ENCODE measurements at regions not wholly inside any gene's neighbourhood (a gene's known extent, or its start where the extent isn't known, plus 50 kb on each side); places are given as distances from the start of the nearest gene placed in this dataset.

DNA sequence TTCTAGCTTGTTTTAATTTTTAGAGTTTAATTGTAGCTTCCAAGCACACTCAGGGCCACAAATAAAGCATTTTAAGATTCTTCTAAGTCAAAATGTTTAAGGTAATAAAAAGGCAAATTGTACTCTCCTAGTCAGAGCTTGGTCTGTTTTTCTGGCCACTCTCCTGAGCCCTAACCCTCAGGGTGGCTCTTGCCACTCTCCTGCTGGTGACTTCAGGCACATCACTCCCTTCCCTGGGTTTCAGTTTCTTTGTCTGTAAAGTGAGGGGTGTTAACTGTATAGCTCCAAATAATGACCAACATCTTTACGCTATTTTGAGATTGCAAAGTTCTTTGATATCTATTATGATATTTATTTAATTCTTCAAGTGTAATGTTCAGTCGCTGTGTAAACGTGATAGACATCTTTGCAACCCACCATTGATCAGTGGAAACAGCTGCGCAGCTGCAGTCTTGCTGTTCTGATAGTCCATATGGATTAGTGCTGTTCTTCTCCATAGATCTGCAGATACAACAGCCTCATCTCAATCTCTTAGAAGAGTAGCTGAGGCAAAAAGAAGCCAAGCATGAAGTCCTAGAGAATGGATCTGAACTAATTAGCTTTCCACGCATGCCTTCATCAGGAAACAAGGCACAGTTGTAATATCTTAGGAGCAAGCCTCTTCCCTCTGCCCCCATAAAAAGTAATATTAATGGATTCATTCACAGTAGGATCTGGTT lies 189.9 kb downstream of the PLPP4 start:
- H3K4me1 ChIP-seq = no peaks in the 10 kb centered on the region

DNA sequence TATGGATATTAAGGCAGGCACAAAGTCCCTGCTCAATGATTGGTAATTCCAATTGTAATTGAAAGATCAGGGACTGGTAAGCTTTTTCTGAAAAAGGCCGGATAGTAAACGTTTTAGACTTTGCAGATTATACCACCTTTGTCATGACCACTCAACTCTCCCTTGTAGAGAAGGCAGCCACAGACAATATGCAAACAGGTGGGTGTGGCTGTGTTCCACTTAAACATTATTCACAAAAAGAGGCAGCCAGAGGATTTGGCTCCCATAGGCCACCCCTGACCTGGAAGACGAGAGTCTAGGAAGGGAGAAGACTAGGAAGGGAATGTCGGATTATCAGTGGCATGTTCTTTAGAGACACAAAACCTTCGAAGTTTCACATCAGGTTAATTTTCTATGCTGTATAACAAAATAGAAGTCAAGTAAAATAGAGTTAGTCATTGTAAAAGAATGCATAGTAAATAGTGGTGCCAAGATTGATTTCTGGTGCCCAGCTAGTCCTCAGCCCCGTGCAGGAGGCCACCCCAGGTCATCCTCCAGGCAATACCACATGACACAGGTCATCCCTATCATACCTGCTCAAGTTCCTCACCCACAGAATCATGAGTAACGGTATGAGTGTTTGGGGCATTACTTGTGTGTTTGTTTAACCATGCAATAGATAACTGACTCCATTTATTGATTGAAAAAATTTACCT lies 193.8 kb downstream of the PLPP4 start:
- Histone ChIP-seq H3K4me1 (no peaks in the 10 kb centered on the region), H3K36me3 (no peaks in the 10 kb centered on the region), H3K27me3 (no peaks in the 10 kb centered on the region), H3K4me3 (no peak overlapping the region), H3K9me3 (no peaks in the 10 kb centered on the region), H3K27ac (replicated peaks in 1 of 4) (no peak overlapping the region)
- no peak for DNase-seq (ENCODE audit: extremely low spot score)
- intact Hi-C loops (cut with DNase I) = no loop called here
- whole genome bisulfite sequencing = 85% methylated on average over 7 of the region's 7 CpGs
- TF ChIP-seq POLR2AphosphoS5 (IDR thresholded peaks at IDR 0.05) (no peak), POLR2A (IDR thresholded peaks at IDR 0.05; ENCODE audit: low read depth) (no peak), EP300 (IDR thresholded peaks at IDR 0.05) (no peak)
- TF ChIP-seq, protein P1, sequence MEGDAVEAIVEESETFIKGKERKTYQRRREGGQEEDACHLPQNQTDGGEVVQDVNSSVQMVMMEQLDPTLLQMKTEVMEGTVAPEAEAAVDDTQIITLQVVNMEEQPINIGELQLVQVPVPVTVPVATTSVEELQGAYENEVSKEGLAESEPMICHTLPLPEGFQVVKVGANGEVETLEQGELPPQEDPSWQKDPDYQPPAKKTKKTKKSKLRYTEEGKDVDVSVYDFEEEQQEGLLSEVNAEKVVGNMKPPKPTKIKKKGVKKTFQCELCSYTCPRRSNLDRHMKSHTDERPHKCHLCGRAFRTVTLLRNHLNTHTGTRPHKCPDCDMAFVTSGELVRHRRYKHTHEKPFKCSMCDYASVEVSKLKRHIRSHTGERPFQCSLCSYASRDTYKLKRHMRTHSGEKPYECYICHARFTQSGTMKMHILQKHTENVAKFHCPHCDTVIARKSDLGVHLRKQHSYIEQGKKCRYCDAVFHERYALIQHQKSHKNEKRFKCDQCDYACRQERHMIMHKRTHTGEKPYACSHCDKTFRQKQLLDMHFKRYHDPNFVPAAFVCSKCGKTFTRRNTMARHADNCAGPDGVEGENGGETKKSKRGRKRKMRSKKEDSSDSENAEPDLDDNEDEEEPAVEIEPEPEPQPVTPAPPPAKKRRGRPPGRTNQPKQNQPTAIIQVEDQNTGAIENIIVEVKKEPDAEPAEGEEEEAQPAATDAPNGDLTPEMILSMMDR (IDR thresholded peaks at IDR 0.05) = no peak

More for the DNA sequence above, 189.9 kb downstream of the PLPP4 start:
- DNase-seq (ENCODE audit: extremely low spot score) = no peak
- intact Hi-C loops (cut with DNase I) = no loop called here
- Histone ChIP-seq H3K36me3 (no peaks in the 10 kb centered on the region), H3K27ac (replicated peaks in 1 of 4) (no peak overlapping the region), H3K27me3 (no peaks in the 10 kb centered on the region), H3K9me3 (no peaks in the 10 kb centered on the region), H3K4me3 (no peak overlapping the region)
- WGBS = 93% methylated on average over 5 of the region's 5 CpGs
- TF ChIP-seq, protein P1 (IDR thresholded peaks at IDR 0.05) = no peak
- TF ChIP-seq EP300 (IDR thresholded peaks at IDR 0.05) (no peak), POLR2AphosphoS5 (IDR thresholded peaks at IDR 0.05) (no peak), POLR2A (IDR thresholded peaks at IDR 0.05; ENCODE audit: low read depth) (no peak)

DNA sequence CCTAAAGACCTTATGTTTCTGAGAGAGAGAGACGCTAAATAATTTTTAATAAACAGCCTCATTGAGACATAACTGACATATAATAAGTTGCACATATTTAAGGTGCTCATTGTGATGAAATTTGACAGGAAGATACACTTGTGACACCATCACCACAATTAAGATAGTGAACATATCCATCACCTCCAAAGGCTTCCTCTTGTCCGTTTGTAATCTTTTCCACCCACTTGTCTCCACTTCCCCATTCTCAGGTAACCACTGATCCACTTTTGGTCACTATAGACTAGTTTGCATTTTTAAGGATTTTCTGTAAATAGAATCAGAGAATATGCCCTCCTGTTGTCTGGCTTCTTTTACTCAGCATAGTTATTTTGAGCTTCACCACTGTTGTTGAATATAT lies 195.1 kb upstream of the WDR11 start:
- Histone ChIP-seq H3K27me3 (no peaks in the 10 kb centered on the region), H3K27ac (replicated peaks in 1 of 4) (no peak overlapping the region), H3K4me3 (no peak overlapping the region), H3K4me1 (no peaks in the 10 kb centered on the region), H3K9me3 (no peaks in the 10 kb centered on the region), H3K36me3 (no peaks in the 10 kb centered on the region)
- DNase-seq (ENCODE audit: extremely low spot score) = no peak
- TF ChIP-seq POLR2A (IDR thresholded peaks at IDR 0.05; ENCODE audit: low read depth) (no peak), POLR2AphosphoS5 (IDR thresholded peaks at IDR 0.05) (no peak), EP300 (IDR thresholded peaks at IDR 0.05) (no peak)
- TF ChIP-seq, protein P1 (IDR thresholded peaks at IDR 0.05) = no peak
- intact Hi-C loops (cut with DNase I) = no loop called here
- 71% methylated on average over 2 of the region's 2 CpGs for WGBS

DNA sequence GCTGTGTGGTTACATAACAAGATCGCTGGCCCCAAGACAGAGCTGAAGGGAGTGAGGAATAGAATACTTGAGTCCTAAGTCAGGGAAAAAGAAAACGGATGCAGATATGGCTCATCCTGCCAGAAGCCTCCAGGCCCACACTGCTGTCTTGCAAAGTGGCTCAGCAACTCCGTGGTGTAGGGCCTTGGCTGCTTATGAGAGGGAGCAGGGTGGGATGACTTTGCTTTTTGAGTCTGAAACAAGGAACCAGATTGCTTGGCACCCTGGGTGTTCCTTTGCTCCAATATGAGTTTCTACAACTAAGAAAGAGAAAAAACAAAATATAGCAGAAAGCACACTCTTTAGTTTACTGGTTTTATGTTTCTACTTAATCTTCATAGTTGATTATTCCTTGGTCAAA lies 193.8 kb upstream of the WDR11 start:
- intact Hi-C loops (cut with DNase I) = no loop called here
- TF ChIP-seq POLR2AphosphoS5 (IDR thresholded peaks at IDR 0.05) (no peak), EP300 (IDR thresholded peaks at IDR 0.05) (no peak), POLR2A (IDR thresholded peaks at IDR 0.05; ENCODE audit: low read depth) (no peak)
- TF ChIP-seq, protein P1 (IDR thresholded peaks at IDR 0.05) = no peak
- Histone ChIP-seq H3K27ac (replicated peaks in 1 of 4) (no peak overlapping the region), H3K4me3 (no peak overlapping the region), H3K9me3 (no peaks in the 10 kb centered on the region), H3K4me1 (no peaks in the 10 kb centered on the region), H3K36me3 (no peaks in the 10 kb centered on the region), H3K27me3 (no peaks in the 10 kb centered on the region)
- no peak for DNase-seq (ENCODE audit: extremely low spot score)
- WGBS = 45% methylated on average over 3 of the region's 3 CpGs

Measured in esophagus muscularis mucosa (tissue), 4 donors.